Astrocyte of the spinal cord (primary cell): ENCODE measurements at regions not wholly inside any gene's neighbourhood (a gene's known extent, or its start where the extent isn't known, plus 50 kb on each side); places are given as distances from the start of the nearest gene placed in this dataset.

Experiments used
- DNase-seq: peaks from one replicate; pipeline ENCODE4 v3.0.0; 2011; ENCODE audit warnings: low read depth, low spot score
- H3K4me3 ChIP-seq: 2 replicates; pipeline ENCODE4 v1.5.1; 2011; ENCODE audit warnings: low read depth, mild to moderate bottlenecking, low read length, moderate library complexity
- CTCF ChIP-seq: IDR thresholded peaks from 2 replicates; pipeline ENCODE4 v1.5.1; 2012; ENCODE audit warnings: low read depth, mild to moderate bottlenecking, low read length, inconsistent platforms
- in situ Hi-C: cut with HindIII; loops from 2 replicates; pipeline ENCODE4 v1.10.0; 2017; ENCODE audit warnings: low sequenced_read_pairs

- in situ Hi-C loops, result no loop called here
- DNase-seq, result no peak
- H3K4me3 ChIP-seq, result no peak overlapping the region
- no peak for TF ChIP-seq CTCF
Observed at GRCh38 chr11:90373971-90374370, 151.1 kb upstream of the CHORDC1 start.

GRCh38 chr11:90364527-90364926 lies 141.7 kb upstream of the CHORDC1 start:
- no peak for TF ChIP-seq CTCF

GRCh38 chr11:90363739-90364138 lies 140.9 kb upstream of the CHORDC1 start:
- no peak overlapping the region for H3K4me3 ChIP-seq
- DNase-seq, result no peak
- TF ChIP-seq CTCF, result no peak
- in situ Hi-C loops, result no loop called here

More at GRCh38 chr11:90364527-90364926, 141.7 kb upstream of the CHORDC1 start:
- no peak overlapping the region for H3K4me3 ChIP-seq
- DNase-seq, result no peak
- in situ Hi-C loops, result no loop called here

GRCh38 chr11:90355200-90355599 lies 132.4 kb upstream of the CHORDC1 start:
- no peak for TF ChIP-seq CTCF
- in situ Hi-C loops, result no loop called here

GRCh38 chr11:90349731-90350130 lies 126.9 kb upstream of the CHORDC1 start:
- no peak for DNase-seq
- no peak overlapping the region for H3K4me3 ChIP-seq
- no peak for TF ChIP-seq CTCF
- in situ Hi-C loops, result no loop called here

More at GRCh38 chr11:90355200-90355599, 132.4 kb upstream of the CHORDC1 start:
- no peak overlapping the region for H3K4me3 ChIP-seq
- DNase-seq, result no peak

- TF ChIP-seq CTCF, result no peak
- in situ Hi-C loops, result no loop called here
- no peak for DNase-seq
- H3K4me3 ChIP-seq, result no peak overlapping the region
Observed at GRCh38 chr11:90344546-90344945, 121.7 kb upstream of the CHORDC1 start.

GRCh38 chr11:90343673-90344072 lies 120.8 kb upstream of the CHORDC1 start:
- no peak for DNase-seq
- no peak overlapping the region for H3K4me3 ChIP-seq
- no peak for TF ChIP-seq CTCF
- in situ Hi-C loops, result no loop called here
